H1 (cell line): ENCODE measurements at regions not wholly inside any gene's neighbourhood (a gene's known extent, or its start where the extent isn't known, plus 50 kb on each side); places are given as distances from the start of the nearest gene placed in this dataset.

Experiments used
- CTCF ChIA-PET: fragments of 300-600 bp; sonication (Branson Sonifier 250); formaldehyde crosslinking; loops from one replicate; lab custom pipeline; 2021; ENCODE audit not compliant: partially characterized antibody; lab: Charles Lee
- POLR2A ChIA-PET: fragments of 300-600 bp; sonication (Branson Sonifier 250); formaldehyde crosslinking; loops from one replicate; lab custom pipeline; 2021; ENCODE audit warnings: inconsistent platforms; ENCODE audit not compliant: partially characterized antibody; lab: Charles Lee
- DNase-seq, 2 experiments: peaks; one replicate each; pipeline versions ENCODE4 v3.0.0 to v3.0.0-alpha.2; 2010 to 2022; ENCODE audit warnings: low spot score in 2 of 2, low read depth in 1 of 2, mixed read lengths in 1 of 2
- FAIRE-seq: peaks from 2 replicates; lab custom pipeline; 2011; peaks lifted over from hg19 to GRCh38; lab: Jason Lieb, UNC
- H2AFZ ChIP-seq: 2 replicates; pipeline ENCODE4 v1.8.1; 2012; ENCODE audit warnings: low read length, inconsistent platforms
- H2AK5ac ChIP-seq: 2 replicates; pipeline ENCODE4 v1.6.1; 2013; ENCODE audit warnings: low read depth, low read length
- H2BK120ac ChIP-seq: replicated peaks from 2 replicates; pipeline ENCODE3; 2013; ENCODE audit warnings: low read depth, low read length, inconsistent platforms
- H2BK12ac ChIP-seq: 2 replicates; pipeline ENCODE4 v1.6.1; 2013; ENCODE audit warnings: low read depth, low read length
- H2BK15ac ChIP-seq: 2 replicates; pipeline ENCODE4 v1.6.1; 2013; ENCODE audit warnings: low read length
- H2BK20ac ChIP-seq: 2 replicates; pipeline ENCODE4 v1.6.1; 2013; ENCODE audit warnings: low read length
- H2BK5ac ChIP-seq: 2 replicates; pipeline ENCODE4 v1.6.1; 2013; ENCODE audit warnings: low read depth, low read length
- H3K14ac ChIP-seq: 2 replicates; pipeline ENCODE4 v1.6.1; 2013; ENCODE audit warnings: inconsistent platforms; ENCODE audit not compliant: insufficient read length
- H3K18ac ChIP-seq: 2 replicates; pipeline ENCODE4 v1.6.1; 2013; ENCODE audit warnings: low read length; ENCODE audit errors: extremely low read depth
- H3K23ac ChIP-seq: 2 replicates; pipeline ENCODE4 v1.6.1; 2013; ENCODE audit warnings: inconsistent platforms; ENCODE audit not compliant: insufficient read length
- H3K23me2 ChIP-seq: 2 replicates; pipeline ENCODE4 v1.6.1; 2013; ENCODE audit warnings: low read depth, low read length
- H3K27ac ChIP-seq: 2 replicates; pipeline ENCODE4 v1.6.1; 2011; ENCODE audit warnings: low read depth, low read length, inconsistent platforms
- H3K27me3 ChIP-seq, 4 experiments: replicated peaks in 1 of 4; 1 replicate in 1 of 4; 2 replicates in 3 of 4; pipeline versions ENCODE4 v1.6.1 to v1.8.1; 2011 to 2013; ENCODE audit warnings: low read length in 3 of 4, mild to moderate bottlenecking in 3 of 4, inconsistent platforms in 2 of 4, mixed read lengths in 2 of 4, moderate library complexity in 1 of 4; ENCODE audit not compliant: control insufficient read depth in 3 of 4, insufficient read depth in 3 of 4; ENCODE audit errors: extremely low read depth in 1 of 4
- H3K36me3 ChIP-seq, 4 experiments: 2 replicates each; pipeline versions ENCODE4 v1.6.1 to v1.8.1; 2011 to 2013; ENCODE audit warnings: mild to moderate bottlenecking in 4 of 4, low read length in 3 of 4, moderate library complexity in 2 of 4, control low read depth in 1 of 4, inconsistent platforms in 1 of 4; ENCODE audit not compliant: insufficient read depth in 4 of 4, control insufficient read depth in 2 of 4
- H3K4ac ChIP-seq: replicated peaks from 2 replicates; pipeline ENCODE3; 2013; ENCODE audit warnings: low read length, low read depth, mixed read lengths, inconsistent platforms; ENCODE audit not compliant: insufficient read length
- H3K4me1 ChIP-seq, 4 experiments: replicated peaks in 1 of 4; 1 replicate in 1 of 4; 2 replicates in 3 of 4; pipeline versions ENCODE4 v1.6.1 to v1.8.1; 2011 to 2013; ENCODE audit warnings: low read length in 3 of 4, inconsistent platforms in 2 of 4, mixed read lengths in 1 of 4; ENCODE audit not compliant: insufficient read depth in 4 of 4, control insufficient read depth in 3 of 4
- H3K4me2 ChIP-seq, 2 experiments: 2 replicates each; pipeline versions ENCODE4 v1.6.1 to v1.8.1; 2011 to 2013; ENCODE audit warnings: low read depth in 2 of 2, low read length in 2 of 2, control low read depth in 1 of 2, inconsistent platforms in 1 of 2, mild to moderate bottlenecking in 1 of 2; ENCODE audit not compliant: insufficient read depth in 1 of 2
- H3K4me3 ChIP-seq, 4 experiments: fragments of 200-600, 300-600 bp in 1 of 4; sonication (generic), shearing (Covaris generic), sonication (Bioruptor Twin) in 1 of 4; 2 replicates each; pipeline versions ENCODE4 v1.5.1 to v1.8.1; 2011 to 2016; ENCODE audit warnings: low read length in 4 of 4, low read depth in 3 of 4, control low read depth in 2 of 4, inconsistent platforms in 2 of 4, mild to moderate bottlenecking in 2 of 4, mixed read lengths in 1 of 4, moderate library complexity in 1 of 4; ENCODE audit not compliant: insufficient read depth in 2 of 4; ENCODE audit errors: extremely low read depth in 1 of 4
- H3K56ac ChIP-seq: replicated peaks from 2 replicates; pipeline ENCODE3; 2013; ENCODE audit warnings: low read depth, mild to moderate bottlenecking, mixed read lengths, low read length, inconsistent platforms; ENCODE audit not compliant: insufficient read length
- H3K79me1 ChIP-seq: 2 replicates; pipeline ENCODE4 v1.6.1; 2013; ENCODE audit warnings: low read depth, low read length, control low read depth
- H3K79me2 ChIP-seq, 2 experiments: 2 replicates each; pipeline versions ENCODE4 v1.6.1 to v1.8.1; 2012 to 2013; ENCODE audit warnings: low read length in 2 of 2, mild to moderate bottlenecking in 2 of 2, inconsistent platforms in 1 of 2; ENCODE audit not compliant: insufficient read depth in 2 of 2, control insufficient read depth in 1 of 2
- H3K9ac ChIP-seq, 4 experiments: replicated peaks in 1 of 4; 1 replicate in 1 of 4; 2 replicates in 3 of 4; pipeline versions ENCODE4 v1.6.1 to v1.8.1; 2011 to 2013; ENCODE audit warnings: low read depth in 3 of 4, low read length in 3 of 4, control low read depth in 2 of 4, mild to moderate bottlenecking in 2 of 4, moderate library complexity in 2 of 4, inconsistent platforms in 1 of 4; ENCODE audit errors: extremely low read depth in 1 of 4
- H3K9me3 ChIP-seq, 2 experiments: 2 replicates each; pipeline versions ENCODE4 v1.6.1 to v1.8.1; 2012 to 2013; ENCODE audit warnings: mild to moderate bottlenecking in 2 of 2, moderate library complexity in 2 of 2, control low read depth in 1 of 2, inconsistent platforms in 1 of 2, low read depth in 1 of 2, low read length in 1 of 2, mixed read lengths in 1 of 2; ENCODE audit not compliant: insufficient read depth in 2 of 2
- H4K20me1 ChIP-seq, 2 experiments: replicated peaks in 1 of 2; 2 replicates each; pipeline versions ENCODE3 to v1.8.1; 2011 to 2013; ENCODE audit warnings: inconsistent platforms in 2 of 2, low read length in 2 of 2, mild to moderate bottlenecking in 1 of 2; ENCODE audit not compliant: insufficient read depth in 2 of 2, control insufficient read depth in 1 of 2
- H4K5ac ChIP-seq: 2 replicates; pipeline ENCODE4 v1.6.1; 2013; ENCODE audit warnings: low read length, low read depth, mixed read lengths, inconsistent platforms; ENCODE audit not compliant: insufficient read length
- H4K8ac ChIP-seq: 2 replicates; pipeline ENCODE4 v1.8.0; 2013; ENCODE audit warnings: mild to moderate bottlenecking, moderate library complexity, low read length, inconsistent platforms; ENCODE audit not compliant: insufficient read depth; ENCODE audit errors: extremely low read depth
- H4K91ac ChIP-seq: replicated peaks from 2 replicates; pipeline ENCODE3; 2013; ENCODE audit warnings: low read length, mixed read lengths, inconsistent platforms; ENCODE audit not compliant: insufficient read length
- CHD1 ChIP-seq: IDR thresholded peaks from 2 replicates; pipeline ENCODE4 v1.6.1; 2012; ENCODE audit warnings: low read depth, low read length, improper control_type of control experiment
- CTBP2 ChIP-seq: IDR thresholded peaks from 2 replicates; pipeline ENCODE4 v1.7.0; 2011; ENCODE audit warnings: borderline replicate concordance, mild to moderate bottlenecking, moderate library complexity, mixed read lengths, low read length; ENCODE audit not compliant: insufficient read depth, insufficient read length
- EZH2 ChIP-seq: fragments of 200-600 bp; sonication (generic); IDR thresholded peaks from 2 replicates; pipeline ENCODE4 v1.7.1; 2012; ENCODE audit warnings: low read depth, mild to moderate bottlenecking, moderate library complexity, low read length, inconsistent platforms; ENCODE audit not compliant: severe bottlenecking
- FOSL1 ChIP-seq: IDR thresholded peaks from 2 replicates; pipeline ENCODE4 v1.6.1; 2011; ENCODE audit warnings: mild to moderate bottlenecking, low read depth, low read length, moderate library complexity; ENCODE audit not compliant: insufficient read depth
- MAFK ChIP-seq: IDR thresholded peaks from 2 replicates; pipeline ENCODE4 v1.6.1; 2012; ENCODE audit warnings: low read depth, mild to moderate bottlenecking, improper control_type of control experiment, low read length
- PHF8 ChIP-seq: fragments of 200-600 bp; sonication (generic); conservative IDR thresholded peaks from 2 replicates; pipeline ENCODE4 v1.7.1; 2012; ENCODE audit warnings: low read depth, mild to moderate bottlenecking, inconsistent platforms, low read length, moderate library complexity
- POLR2A ChIP-seq, 2 experiments: IDR thresholded peaks; 1 replicate in 1 of 2; 2 replicates in 1 of 2; pipeline ENCODE4 v1.6.1; 2011; ENCODE audit warnings: low read depth in 2 of 2, low read length in 2 of 2, mild to moderate bottlenecking in 2 of 2; ENCODE audit errors: control extremely low read depth in 1 of 2
- POLR2AphosphoS5 ChIP-seq: IDR thresholded peaks from 2 replicates; pipeline ENCODE4 v1.6.1; 2011; ENCODE audit warnings: low read depth, low read length
- POU5F1 ChIP-seq: IDR thresholded peaks from 2 replicates; pipeline ENCODE4 v1.6.1; 2011; ENCODE audit warnings: low read depth, mild to moderate bottlenecking, low read length, moderate library complexity
- TCF12 ChIP-seq: IDR thresholded peaks from 2 replicates; pipeline ENCODE4 v1.6.1; 2011; ENCODE audit warnings: low read depth, mild to moderate bottlenecking, low read length
- WGBS, 2 experiments: shearing (Covaris generic) in 1 of 2; methylation state at CpG; one replicate each; pipeline versions ENCODE4 v1.1.6 to v1.1.7; 2013 to 2015; ENCODE audit warnings: low lambda C conversion rate in 2 of 2, mixed read lengths in 2 of 2, inconsistent platforms in 1 of 2, low coverage in 1 of 2, missing lambda C conversion rate in 1 of 2; ENCODE audit not compliant: insufficient replicate concordance in 2 of 2, insufficient coverage in 1 of 2, insufficient read length in 1 of 2; ENCODE audit errors: extremely low coverage in 1 of 2, missing lambda C conversion rate in 1 of 2; 5-methylcytosine and 5-hydroxymethylcytosine counted together

- H3K9ac ChIP-seq: no peak overlapping the region
- H2BK12ac ChIP-seq: no peak overlapping the region
- H3K4me2 ChIP-seq: no peak overlapping the region
- H2BK15ac ChIP-seq: no peak overlapping the region
- no peaks in the 10 kb centered on the region for H3K9me3 ChIP-seq
- H4K8ac ChIP-seq: peak overlapping the region; percentile 76; the same call in 1 of the 2 replicates
- no peak overlapping the region for H4K5ac ChIP-seq
- no peak overlapping the region for H3K4ac ChIP-seq
- 83% methylated on average over 7 of the region's 7 CpGs; no CpG with 5 or more reads in 1 of the 2 experiments for WGBS, 2 experiments
- H3K79me2 ChIP-seq: no peaks in the 10 kb centered on the region
- H3K23me2 ChIP-seq: no peaks in the 10 kb centered on the region
- H3K23ac ChIP-seq: no peak overlapping the region
- no peak overlapping the region for H2BK120ac ChIP-seq
- no peak overlapping the region for H3K4me3 ChIP-seq
- no peak overlapping the region for H3K27ac ChIP-seq
- ChIA-PET CTCF (interaction anchor here (0.8 to 3.8 kb wide), 3 partner anchors 12 to 89 kb away, joined by 3 to 27 read pairs (median 4); no protein-coding TSS in a partner anchor), POLR2A (no interaction called here)
- H4K20me1 ChIP-seq: no peaks in the 10 kb centered on the region
- H3K27me3 ChIP-seq: no peaks in the 10 kb centered on the region
- H3K36me3 ChIP-seq: no peaks in the 10 kb centered on the region
- H3K4me1 ChIP-seq: no peaks in the 10 kb centered on the region
- no peak overlapping the region for H2AFZ ChIP-seq
- H3K18ac ChIP-seq: no peak overlapping the region
- H4K91ac ChIP-seq: no peak overlapping the region
- no peaks in the 10 kb centered on the region for H3K79me1 ChIP-seq
- FAIRE-seq: no peak
- H3K56ac ChIP-seq: no peak overlapping the region
- no peak overlapping the region for H3K14ac ChIP-seq
- no peak overlapping the region for H2BK5ac ChIP-seq
- no peak overlapping the region for H2BK20ac ChIP-seq
- H2AK5ac ChIP-seq: no peak overlapping the region
- DNase-seq: no peak
- no peak for TF ChIP-seq CTBP2
- TF ChIP-seq POLR2A (IDR thresholded peaks at IDR 0.05; ENCODE audit: control extremely low read depth in 1 of 2, low read depth in 2 of 2, low read length in 2 of 2): no peak
- no peak for TF ChIP-seq POLR2AphosphoS5
- no peak for TF ChIP-seq EZH2
- no peak for TF ChIP-seq MAFK
- no peak for TF ChIP-seq TCF12
- no peak for TF ChIP-seq FOSL1
- no peak for TF ChIP-seq CHD1
- TF ChIP-seq POU5F1: no peak
- no peak for TF ChIP-seq PHF8
These were observed 128.4 kb downstream of the RCN1 start for GRCh38 chr11:32219320-32219719.
